ENCODE measurements at regions not wholly inside any gene's neighbourhood (a gene's known extent, or its start where the extent isn't known, plus 50 kb on each side); places are given as distances from the start of the nearest gene placed in this dataset.
"Not testable (repeated sequence)": the region's sequence is repeated elsewhere in the genome, so short reads cannot be mapped to it uniquely, and the experiment has no call there.

DNA sequence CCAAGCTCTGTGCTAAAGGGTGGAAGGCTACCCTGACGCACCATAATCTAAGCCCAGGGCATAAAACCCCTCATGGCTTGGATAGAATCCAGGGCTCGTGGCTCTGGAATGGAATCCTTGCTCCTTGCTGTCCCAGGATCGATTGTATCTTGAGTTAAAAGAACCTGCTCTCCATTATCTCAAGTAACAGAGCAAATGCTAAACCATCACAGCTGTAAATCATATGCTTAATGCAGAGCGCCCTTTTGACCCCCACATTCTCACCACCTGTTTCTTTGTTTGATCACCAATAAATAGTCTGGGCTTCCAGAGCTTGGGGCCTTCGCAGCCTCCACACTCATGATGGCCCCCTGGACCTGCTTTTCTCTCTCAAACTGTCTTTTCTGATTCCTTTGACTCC lies 299.3 kb upstream of the MGAT4C start:
- DNase-seq; ATAC-seq (replicated peaks); H3K36me3 Mint-ChIP-seq; H3K4me3 Mint-ChIP-seq; H3K27ac Mint-ChIP-seq; H3K27me3 Mint-ChIP-seq; H3K4me1 Mint-ChIP-seq: not testable (repeated sequence)
- peaks cover 2 to 10% of the 10 kb centered on the region in 2 donors for H3K9me3 Mint-ChIP-seq

DNA sequence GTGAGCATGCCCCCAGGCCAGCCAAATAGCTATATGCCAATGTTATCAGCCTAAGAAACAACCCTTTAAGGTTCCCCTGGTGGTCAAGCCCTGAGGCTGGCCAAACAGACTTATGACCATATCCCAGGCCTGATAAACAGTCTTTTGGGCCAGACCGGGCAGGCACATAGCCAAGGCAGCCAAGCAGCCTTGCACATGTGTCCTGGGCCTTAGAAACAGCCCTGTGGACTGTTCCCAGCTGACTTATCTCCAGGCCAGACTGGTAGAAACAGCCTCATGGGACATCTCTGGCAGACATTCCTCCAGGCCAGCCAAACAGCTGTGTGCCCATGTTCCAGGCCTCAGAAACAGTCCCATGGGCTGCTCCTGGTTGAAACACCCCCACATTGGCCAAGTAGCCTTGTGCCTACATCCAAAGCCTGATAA lies 295.0 kb upstream of the MGAT4C start:
- Mint-ChIP-seq H3K27ac (no peak overlapping the region), H3K9me3 (no peaks in the 10 kb centered on the region)

DNA sequence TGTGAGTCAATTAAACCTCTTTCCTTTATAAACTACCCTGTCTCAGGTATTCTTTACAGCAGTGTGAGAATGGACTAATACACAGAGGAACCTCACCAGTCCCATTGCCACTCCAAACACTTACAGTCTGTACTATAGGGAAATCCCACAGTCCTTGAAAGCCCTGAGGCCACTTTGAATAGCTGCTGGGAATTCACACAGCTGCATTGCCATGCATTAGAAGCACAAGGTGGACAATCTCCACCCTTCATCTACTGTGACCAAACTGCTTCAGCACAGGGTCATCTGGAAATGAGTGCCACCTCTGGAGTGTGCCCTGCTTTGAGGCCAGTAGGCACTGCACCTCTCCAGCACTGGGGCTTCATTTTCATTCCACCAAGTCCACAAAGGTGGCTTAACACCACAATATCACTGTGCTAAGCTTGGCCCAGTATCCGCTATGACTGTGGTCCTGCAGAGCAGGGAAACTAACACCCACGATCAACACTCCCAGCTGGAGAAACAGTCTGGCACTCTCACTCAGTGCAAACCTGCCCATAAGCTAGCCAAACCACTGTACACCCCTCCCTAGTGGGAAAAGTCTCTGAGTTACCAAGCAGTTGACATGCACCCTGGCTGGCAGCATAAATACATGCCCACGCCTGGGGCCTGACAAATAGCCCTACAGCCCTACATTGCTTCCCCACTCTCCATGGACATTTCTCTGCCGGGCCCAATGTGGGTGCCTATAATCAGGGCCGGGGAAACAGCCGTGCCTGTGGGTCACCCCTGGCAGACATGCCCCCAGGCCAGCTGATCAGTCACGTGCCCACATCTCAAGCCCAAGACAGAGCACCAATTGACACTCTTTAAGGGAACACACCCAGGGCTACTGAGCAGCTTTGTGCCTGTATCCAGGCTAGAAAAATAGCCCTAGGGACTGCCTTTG lies 294.3 kb upstream of the MGAT4C start:
- ATAC-seq (replicated peaks): no peak
- no peaks in the 10 kb centered on the region for H3K36me3 Mint-ChIP-seq

More for the DNA sequence above, 295.0 kb upstream of the MGAT4C start:
- DNase-seq (no peak), ATAC-seq (replicated peaks) (no peak)
- no peaks in the 10 kb centered on the region for H3K27me3 Mint-ChIP-seq
- no peak overlapping the region for H3K4me3 Mint-ChIP-seq
- no peaks in the 10 kb centered on the region for H3K36me3 Mint-ChIP-seq
- no peaks in the 10 kb centered on the region for H3K4me1 Mint-ChIP-seq

DNA sequence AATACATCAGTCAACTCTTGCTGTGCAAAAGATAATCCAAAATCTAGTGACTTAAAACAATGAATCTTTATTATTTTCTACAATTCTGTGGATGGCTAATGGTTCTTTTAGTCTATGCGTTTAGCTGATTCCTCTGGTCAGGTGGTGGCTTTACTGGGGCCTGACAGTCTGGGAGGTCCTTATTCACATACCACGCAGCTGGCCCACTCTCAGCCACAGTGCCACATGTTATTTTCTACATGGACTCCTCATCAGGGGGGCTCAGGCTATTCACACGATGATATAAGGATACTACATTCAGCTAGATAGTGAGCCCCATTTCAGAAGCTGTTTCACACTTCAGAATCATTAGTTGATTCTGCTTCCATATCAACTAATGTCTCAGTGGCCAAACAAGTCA lies 287.5 kb upstream of the MGAT4C start:
- no peaks in the 10 kb centered on the region for H3K27me3 Mint-ChIP-seq
- DNase-seq (no peak), ATAC-seq (replicated peaks) (no peak)

More for the DNA sequence above, 294.3 kb upstream of the MGAT4C start:
- Mint-ChIP-seq H3K9me3 (no peaks in the 10 kb centered on the region), H3K4me3 (no peak overlapping the region), H3K4me1 (no peaks in the 10 kb centered on the region), H3K27ac (no peak overlapping the region), H3K27me3 (no peaks in the 10 kb centered on the region)
- no peak for DNase-seq

DNA sequence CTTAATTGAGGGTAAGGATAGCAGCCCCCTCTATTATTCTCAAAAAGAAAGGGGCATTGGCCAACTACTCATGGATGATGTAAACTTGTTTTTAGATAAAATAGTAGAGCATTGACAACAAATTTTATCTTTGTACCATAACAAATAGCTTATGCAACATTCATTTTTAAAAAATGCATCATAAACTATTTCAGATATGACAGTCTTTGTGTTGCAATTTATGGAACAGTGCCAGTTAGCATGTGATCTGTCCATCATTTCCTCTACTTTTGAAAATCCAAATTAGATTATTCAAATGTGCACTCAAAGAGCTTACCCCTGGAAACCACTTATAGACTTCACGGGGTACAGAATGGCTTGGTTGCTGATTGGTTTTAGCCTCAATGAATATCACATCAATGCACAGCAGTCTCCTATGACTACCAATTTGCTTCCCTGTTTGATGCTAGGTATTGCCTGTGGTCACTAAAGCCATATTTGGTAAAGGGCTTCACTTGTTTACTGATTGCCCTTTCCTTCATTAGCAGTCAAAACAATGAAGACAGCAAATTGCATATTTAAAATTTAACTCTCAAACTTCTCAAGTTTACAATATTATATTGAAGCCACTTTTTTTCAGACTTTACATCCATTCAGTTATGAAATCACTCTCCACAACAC lies 274.9 kb upstream of the MGAT4C start:
- Mint-ChIP-seq H3K4me1 (no peaks in the 10 kb centered on the region), H3K27me3 (no peaks in the 10 kb centered on the region), H3K9me3 (no peaks in the 10 kb centered on the region), H3K4me3 (no peak overlapping the region), H3K36me3 (no peaks in the 10 kb centered on the region), H3K27ac (no peak overlapping the region)
- no peak for ATAC-seq (replicated peaks)
- DNase-seq: no peak

More for the DNA sequence above, 287.5 kb upstream of the MGAT4C start:
- H3K9me3 Mint-ChIP-seq: no peaks in the 10 kb centered on the region
- no peaks in the 10 kb centered on the region for H3K4me1 Mint-ChIP-seq
- H3K27ac Mint-ChIP-seq: no peak overlapping the region
- H3K36me3 Mint-ChIP-seq: no peaks in the 10 kb centered on the region
- H3K4me3 Mint-ChIP-seq: no peak overlapping the region

DNA sequence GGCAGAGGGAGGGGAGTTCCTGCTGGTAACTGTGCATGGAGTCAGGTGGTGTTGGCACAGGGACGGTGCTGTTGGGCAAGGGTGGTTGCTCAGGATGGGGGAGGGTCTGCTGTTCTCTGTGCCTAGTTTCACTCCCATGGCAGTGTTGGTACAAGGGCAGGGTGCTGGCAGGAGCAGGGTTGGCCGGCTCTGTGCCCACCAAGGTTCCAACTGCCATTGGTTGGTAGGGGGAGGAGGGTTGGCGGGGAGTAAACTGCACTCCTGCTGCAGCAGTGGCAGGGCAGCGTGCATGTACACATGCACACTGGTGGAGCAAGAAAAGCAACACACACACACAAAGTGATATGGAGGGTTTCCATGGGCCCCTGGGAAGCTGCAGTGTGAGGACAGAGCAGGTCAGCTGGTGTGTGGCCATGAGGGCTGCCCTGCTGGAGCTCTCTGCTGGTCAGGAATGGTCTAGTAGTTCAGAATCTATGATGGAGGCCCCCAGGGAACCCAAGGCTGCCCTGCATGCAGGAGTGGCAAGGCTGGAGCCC lies 269.9 kb upstream of the MGAT4C start:
- no peak overlapping the region for H3K4me3 Mint-ChIP-seq
- no peaks in the 10 kb centered on the region for H3K36me3 Mint-ChIP-seq
- ATAC-seq (replicated peaks) (no peak), DNase-seq (no peak)
- peaks cover 26 to 31% of the 10 kb centered on the region in 2 donors for H3K9me3 Mint-ChIP-seq
- H3K27ac Mint-ChIP-seq: no peak overlapping the region
- H3K4me1 Mint-ChIP-seq: no peaks in the 10 kb centered on the region
- H3K27me3 Mint-ChIP-seq: no peaks in the 10 kb centered on the region

DNA sequence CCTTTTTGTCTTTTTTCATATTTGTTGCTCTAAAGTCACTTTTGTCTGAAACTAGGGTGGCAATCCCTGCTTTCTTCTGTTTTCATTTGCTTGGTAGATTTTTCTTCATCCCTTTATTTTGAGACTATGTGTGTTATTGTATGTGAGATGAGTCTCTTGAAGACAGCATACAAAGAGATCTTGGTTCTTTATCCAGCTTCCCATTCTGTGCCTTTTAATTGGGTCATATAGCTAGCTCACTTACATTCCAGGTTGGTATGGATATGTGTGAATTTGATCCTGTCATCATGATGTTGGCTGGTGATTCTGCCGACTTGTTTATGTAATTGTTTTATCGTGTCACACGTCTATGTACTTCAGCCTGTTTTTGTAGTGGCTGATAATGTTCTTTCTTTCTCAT lies 267.7 kb upstream of the MGAT4C start:
- H3K9me3 Mint-ChIP-seq: peaks cover 26 to 31% of the 10 kb centered on the region in 2 donors
- no peaks in the 10 kb centered on the region for H3K4me1 Mint-ChIP-seq
- ATAC-seq (replicated peaks) (no peak), DNase-seq (no peak)
- H3K4me3 Mint-ChIP-seq: no peak overlapping the region
- no peaks in the 10 kb centered on the region for H3K27me3 Mint-ChIP-seq
- H3K36me3 Mint-ChIP-seq: no peaks in the 10 kb centered on the region
- H3K27ac Mint-ChIP-seq: no peak overlapping the region

DNA sequence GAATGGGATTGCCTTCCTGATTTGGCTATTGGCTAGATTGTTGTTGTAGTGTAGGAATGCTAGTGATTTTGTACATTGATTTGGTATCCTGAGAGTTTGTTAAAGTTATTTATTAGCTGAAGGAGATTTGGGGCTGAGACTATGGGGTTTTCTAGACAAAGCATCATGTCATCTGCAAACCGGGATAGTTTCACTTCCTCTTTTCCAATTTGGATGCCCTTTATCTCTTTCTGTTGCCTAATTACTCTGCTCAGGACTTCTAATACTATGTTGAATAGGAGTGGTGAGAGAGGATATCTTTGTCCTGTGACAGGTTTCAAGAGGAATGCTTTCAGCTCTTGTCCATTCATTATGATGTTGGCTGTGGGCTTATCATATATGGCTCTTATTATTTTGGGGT lies 265.7 kb upstream of the MGAT4C start:
- no peak for DNase-seq
- ATAC-seq (replicated peaks): no peak
- Mint-ChIP-seq H3K4me1 (no peaks in the 10 kb centered on the region), H3K4me3 (no peak overlapping the region), H3K27ac (no peak overlapping the region), H3K36me3 (no peaks in the 10 kb centered on the region), H3K9me3 (peaks cover 26 to 31% of the 10 kb centered on the region in 2 donors), H3K27me3 (no peaks in the 10 kb centered on the region)

DNA sequence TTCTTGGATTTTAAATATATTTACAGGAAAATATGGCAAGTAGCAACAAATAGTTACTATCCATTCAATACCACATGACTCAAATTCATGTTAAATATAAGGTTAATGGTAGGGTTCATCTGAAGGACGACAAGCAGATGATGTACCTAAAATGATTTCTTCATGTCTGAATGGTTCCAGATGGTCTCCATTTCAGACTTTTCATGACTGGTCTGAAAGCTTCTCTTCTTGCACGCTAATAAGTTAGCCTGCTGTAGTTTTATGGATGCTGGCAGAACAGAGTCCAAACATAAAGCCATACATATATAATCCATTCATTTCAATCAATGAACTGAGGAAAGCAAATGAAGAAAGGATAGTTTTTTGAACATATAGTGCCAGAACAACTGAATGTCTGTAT lies 257.0 kb upstream of the MGAT4C start:
- no peaks in the 10 kb centered on the region for H3K27me3 Mint-ChIP-seq
- ATAC-seq (replicated peaks) (no peak), DNase-seq (no peak)
- no peak overlapping the region for H3K27ac Mint-ChIP-seq
- H3K4me1 Mint-ChIP-seq: no peaks in the 10 kb centered on the region
- H3K9me3 Mint-ChIP-seq: peaks cover 0 to 2% of the 10 kb centered on the region in 2 donors
- H3K4me3 Mint-ChIP-seq: no peak overlapping the region
- H3K36me3 Mint-ChIP-seq: no peaks in the 10 kb centered on the region

DNA sequence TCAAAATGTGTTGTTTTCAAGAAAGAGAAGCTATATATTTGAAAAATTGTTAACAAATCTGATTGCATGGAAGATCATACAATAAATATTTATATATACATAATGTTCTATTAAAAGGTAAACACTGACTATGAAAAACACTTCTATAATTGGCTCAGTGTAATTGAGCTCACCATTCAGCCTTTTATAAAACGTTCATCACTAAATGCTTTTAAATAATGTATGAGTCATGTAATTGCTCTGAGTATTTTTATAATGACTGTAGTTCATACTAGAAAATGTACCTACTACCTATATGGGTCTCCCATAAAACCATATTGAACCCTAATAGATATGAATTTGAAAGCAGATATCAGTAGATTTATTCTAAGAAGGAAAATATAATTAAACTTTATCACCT lies 240.4 kb upstream of the MGAT4C start:
- no peaks in the 10 kb centered on the region for H3K4me1 Mint-ChIP-seq
- no peaks in the 10 kb centered on the region for H3K27me3 Mint-ChIP-seq
- peaks cover 0 to 2% of the 10 kb centered on the region in 2 donors for H3K9me3 Mint-ChIP-seq
- DNase-seq (no peak), ATAC-seq (replicated peaks) (no peak)
- no peak overlapping the region for H3K4me3 Mint-ChIP-seq
- H3K27ac Mint-ChIP-seq: no peak overlapping the region
- H3K36me3 Mint-ChIP-seq: no peaks in the 10 kb centered on the region

DNA sequence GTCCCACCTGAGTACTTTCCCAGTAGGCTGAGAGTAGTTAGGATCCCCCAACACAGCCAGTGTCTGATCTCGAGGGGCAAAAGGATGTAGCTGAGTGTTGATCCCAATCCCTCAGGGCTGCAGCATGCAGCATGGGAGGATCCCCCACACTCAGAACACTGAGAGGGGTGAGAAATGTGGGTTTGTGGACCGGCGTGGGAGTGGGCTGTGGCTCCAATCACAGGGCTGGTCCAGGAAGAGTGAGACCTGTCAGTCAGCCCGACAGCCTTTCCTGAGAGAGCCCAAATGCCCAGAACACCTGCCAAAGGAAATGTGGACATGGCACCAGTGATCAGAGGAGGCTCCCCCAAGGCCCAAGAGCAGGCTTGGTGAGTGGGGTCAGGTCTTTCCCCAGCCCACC lies 228.3 kb upstream of the MGAT4C start:
- no peaks in the 10 kb centered on the region for H3K27me3 Mint-ChIP-seq
- ATAC-seq (replicated peaks) (peak in 1 of 2 donors; percentile 25), DNase-seq (no peak)
- H3K4me1 Mint-ChIP-seq: no peaks in the 10 kb centered on the region
- peaks cover under 1% of the 10 kb centered on the region in 2 donors for H3K9me3 Mint-ChIP-seq
- H3K27ac Mint-ChIP-seq: no peak overlapping the region
- no peak overlapping the region for H3K4me3 Mint-ChIP-seq
- H3K36me3 Mint-ChIP-seq: no peaks in the 10 kb centered on the region

DNA sequence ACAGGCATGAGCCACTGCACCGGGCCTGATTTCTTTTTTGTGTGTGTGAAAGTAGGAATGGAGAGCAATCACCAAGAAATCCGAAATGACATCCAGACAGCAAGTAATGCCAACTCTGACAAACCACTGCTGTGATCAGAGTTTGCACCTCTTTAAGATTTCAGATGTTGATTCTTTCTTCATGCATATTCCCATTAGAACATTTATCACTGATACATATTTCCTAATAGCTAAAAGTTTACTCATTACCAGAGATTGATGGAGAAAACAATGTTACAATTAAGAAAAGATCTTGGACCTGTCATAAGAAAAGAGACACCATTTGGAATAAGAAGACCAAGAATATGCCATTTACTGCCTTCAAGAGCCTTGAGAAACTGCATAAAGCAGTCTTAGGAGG lies 217.0 kb upstream of the MGAT4C start:
- ATAC-seq (replicated peaks): no peak
- DNase-seq: no peak
- Mint-ChIP-seq H3K27me3 (no peaks in the 10 kb centered on the region), H3K4me1 (no peaks in the 10 kb centered on the region), H3K4me3 (no peak overlapping the region), H3K9me3 (no peaks in the 10 kb centered on the region), H3K27ac (no peak overlapping the region), H3K36me3 (no peaks in the 10 kb centered on the region)

DNA sequence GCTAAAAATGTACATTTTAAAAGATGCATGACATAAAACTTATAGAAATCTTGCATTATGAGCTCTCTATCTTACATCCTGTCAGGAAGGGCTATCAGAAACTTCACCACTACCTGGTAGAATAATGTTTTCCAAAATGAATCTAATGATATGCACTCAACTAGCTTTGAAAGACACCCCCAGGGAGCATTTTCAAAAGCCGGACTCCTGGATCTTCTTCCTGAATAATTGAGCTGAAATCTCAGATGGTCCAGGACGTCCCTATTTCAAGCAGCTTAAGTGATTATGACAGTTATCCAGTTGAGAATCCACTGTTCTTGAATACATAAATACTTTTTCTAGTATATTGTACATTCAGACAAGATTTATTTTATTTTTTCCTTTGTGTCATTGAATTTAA lies 200.6 kb upstream of the MGAT4C start:
- Mint-ChIP-seq H3K4me1 (no peaks in the 10 kb centered on the region), H3K27ac (no peak overlapping the region), H3K36me3 (no peaks in the 10 kb centered on the region), H3K9me3 (no peaks in the 10 kb centered on the region), H3K4me3 (no peak overlapping the region), H3K27me3 (no peaks in the 10 kb centered on the region)
- DNase-seq (no peak), ATAC-seq (replicated peaks) (no peak)

DNA sequence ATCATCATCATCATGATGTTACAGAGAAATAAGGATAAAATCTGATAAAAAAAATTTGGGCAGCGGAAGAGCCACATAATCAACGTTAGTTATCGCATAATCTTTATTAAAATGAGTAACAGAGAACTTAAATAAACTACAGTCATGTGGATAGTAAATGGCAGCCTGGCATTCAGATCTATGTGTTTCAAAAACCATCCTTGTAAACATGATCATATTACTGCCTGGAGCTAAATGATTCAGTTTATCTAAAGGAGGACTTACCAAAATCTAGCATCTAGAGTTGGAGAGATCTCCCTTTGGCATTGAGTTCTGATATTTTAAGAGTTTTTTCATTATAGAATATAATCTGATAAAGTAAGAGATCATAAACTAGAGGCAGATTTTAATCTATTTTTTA lies 200.1 kb upstream of the MGAT4C start:
- H3K27me3 Mint-ChIP-seq: no peaks in the 10 kb centered on the region
- H3K27ac Mint-ChIP-seq: no peak overlapping the region
- H3K9me3 Mint-ChIP-seq: no peaks in the 10 kb centered on the region
- H3K4me3 Mint-ChIP-seq: no peak overlapping the region
- H3K4me1 Mint-ChIP-seq: no peaks in the 10 kb centered on the region
- ATAC-seq (replicated peaks): no peak
- no peak for DNase-seq
- no peaks in the 10 kb centered on the region for H3K36me3 Mint-ChIP-seq

DNA sequence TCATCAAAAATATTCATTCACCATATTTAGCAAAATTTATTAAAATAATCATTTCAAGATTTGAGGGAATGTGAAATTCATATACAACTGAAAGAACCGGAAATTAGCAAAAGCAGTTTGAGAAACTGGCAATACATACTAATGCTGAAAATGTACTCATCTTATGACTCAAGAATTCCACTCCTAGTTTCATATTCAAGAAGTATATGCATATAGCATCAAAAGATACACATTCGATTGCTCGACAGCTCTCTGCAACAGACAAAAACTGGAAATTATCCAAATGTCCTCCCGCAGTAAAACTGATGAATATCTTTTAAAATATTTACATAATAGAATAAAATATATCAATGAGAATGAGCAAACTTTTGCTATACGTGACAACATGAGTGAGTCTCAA lies 189.2 kb upstream of the MGAT4C start:
- H3K27ac Mint-ChIP-seq: no peak overlapping the region
- H3K27me3 Mint-ChIP-seq: no peaks in the 10 kb centered on the region
- DNase-seq: no peak
- no peaks in the 10 kb centered on the region for H3K36me3 Mint-ChIP-seq
- peaks cover 0 to 2% of the 10 kb centered on the region in 2 donors for H3K9me3 Mint-ChIP-seq
- no peak overlapping the region for H3K4me3 Mint-ChIP-seq
- H3K4me1 Mint-ChIP-seq: no peaks in the 10 kb centered on the region
- ATAC-seq (replicated peaks): no peak

Measured in stimulated activated naive B cell treated with anti-CD40 and anti-IgM and Interleukin-4, amounts not matched to agents 10 μg/mL and 1 μg/mL and 100 μg/mL, for 72 hours (primary cell).